PC-3 (cell line): ENCODE measurements at regions not wholly inside any gene's neighbourhood (a gene's known extent, or its start where the extent isn't known, plus 50 kb on each side); places are given as distances from the start of the nearest gene placed in this dataset.
A peak's percentile ranks its signal among the peaks of the same experiment; 100 is the strongest.

Experiments
- ATAC-seq: fragments of 200-7000 bp; cut with Tn5 transposase; 2 replicates; pipeline ENCODE4 v1.9.1; 2020; ENCODE audit warnings: mild to moderate bottlenecking, moderate library complexity
- BruUV-seq: library from RNA; stranded (reverse); fragments of 400-500 nt; replicated peaks from 2 replicates; lab custom pipeline; 2021; lab: Mats Ljungman, UMichigan
- CTCF ChIA-PET: fragments of 300-600 bp; sonication (Branson Sonifier 250); formaldehyde crosslinking; loops from one replicate; lab custom pipeline; 2022; ENCODE audit warnings: antibody characterized with exemption; lab: Charles Lee
- POLR2A ChIA-PET: fragments of 300-600 bp; sonication (Branson Sonifier 250); formaldehyde crosslinking; loops from one replicate; lab custom pipeline; 2022; ENCODE audit warnings: antibody characterized with exemption; ENCODE audit not compliant: unreplicated experiment; lab: Charles Lee
- DNase-seq: peaks from one replicate; pipeline ENCODE4 v3.0.0-alpha.2; 2015
- H2AFZ ChIP-seq: fragments of 300-600 bp; sonication (generic); 2 replicates; pipeline ENCODE4 v1.6.0; 2016; ENCODE audit warnings: antibody characterized with exemption, low read length
- H3F3A ChIP-seq: fragments of 300-600 bp; sonication (generic); one replicate; pipeline ENCODE4 v1.6.0; 2017; ENCODE audit warnings: antibody characterized with exemption, low read length, control low read depth, mild to moderate bottlenecking; ENCODE audit not compliant: unreplicated experiment
- H3K27ac ChIP-seq: fragments of 300-600 bp; sonication (generic); 2 replicates; pipeline ENCODE4 v1.5.1; 2016; ENCODE audit warnings: mild to moderate bottlenecking, low read length
- H3K27me3 ChIP-seq: fragments of 300-600 bp; sonication (generic); 2 replicates; pipeline ENCODE4 v1.6.1; 2016; ENCODE audit warnings: low read length, mixed read lengths
- H3K36me3 ChIP-seq: fragments of 300-600 bp; sonication (generic); 2 replicates; pipeline ENCODE4 v1.6.1; 2016; ENCODE audit warnings: low read depth, mixed run types, low read length, mixed read lengths
- H3K4me1 ChIP-seq: fragments of 300-600 bp; sonication (generic); 2 replicates; pipeline ENCODE4 v1.5.1; 2016; ENCODE audit warnings: low read length; ENCODE audit not compliant: insufficient read depth
- H3K4me2 ChIP-seq: fragments of 300-600 bp; sonication (generic); 2 replicates; pipeline ENCODE4 v1.6.0; 2016; ENCODE audit warnings: low read length
- H3K4me3 ChIP-seq: fragments of 300-600 bp; sonication (generic); 2 replicates; pipeline ENCODE4 v1.5.1; 2016; ENCODE audit warnings: mild to moderate bottlenecking, low read length, mixed read lengths
- H3K79me2 ChIP-seq: fragments of 300-600 bp; sonication (generic); 2 replicates; pipeline ENCODE4 v1.6.1; 2017; ENCODE audit warnings: low read length, mixed read lengths
- H3K9ac ChIP-seq: fragments of 300-600 bp; sonication (generic); 2 replicates; pipeline ENCODE4 v1.6.0; 2016; ENCODE audit warnings: mild to moderate bottlenecking, low read length
- H3K9me2 ChIP-seq: fragments of 300-600 bp; sonication (generic); replicated peaks from 2 replicates; pipeline ENCODE4 v1.6.1; 2016; ENCODE audit warnings: mixed run types, low read length, mixed read lengths
- H3K9me3 ChIP-seq: fragments of 300-600 bp; sonication (generic); 2 replicates; pipeline ENCODE4 v1.6.1; 2016; ENCODE audit warnings: low read length, mixed read lengths
- H4K20me1 ChIP-seq: fragments of 300-600 bp; sonication (generic); 2 replicates; pipeline ENCODE4 v1.6.1; 2016; ENCODE audit warnings: low read length, mixed read lengths
- CTCF ChIP-seq: fragments of 300-600 bp; sonication (generic); conservative IDR thresholded peaks from 2 replicates; pipeline ENCODE4 v1.5.1; 2017; ENCODE audit warnings: antibody characterized with exemption, low read depth, mild to moderate bottlenecking, low read length
- EZH2 ChIP-seq: fragments of 300-600 bp; sonication (generic); IDR thresholded peaks from one replicate; pipeline ENCODE4 v1.6.1; 2017; ENCODE audit warnings: antibody characterized with exemption, mild to moderate bottlenecking, low read length; ENCODE audit not compliant: unreplicated experiment
- EZH2phosphoT487 ChIP-seq: fragments of 300-600 bp; sonication (generic); IDR thresholded peaks from 2 replicates; pipeline ENCODE4 v1.6.1; 2018; ENCODE audit warnings: mild to moderate bottlenecking, antibody characterized with exemption, low read length, borderline replicate concordance
- intact Hi-C: fragments of 100-400 bp; cut with micrococcal nuclease; formaldehyde crosslinking; loops from 2 replicates; pipeline ENCODE4 v1.9.0; 2023

GRCh38 chr15:87357637-87358313, 898.8 kb downstream of the NTRK3 start:
- no peak overlapping the region for H3K4me3 ChIP-seq
- POLR2A ChIA-PET: no interaction called here
- no peak overlapping the region for H3K27ac ChIP-seq
- no peaks in the 10 kb centered on the region for H3K9me2 ChIP-seq
- H2AFZ ChIP-seq: no peak overlapping the region
- TF ChIP-seq CTCF (no peak), EZH2phosphoT487 (no peak), EZH2 (no peak)
- H3K79me2 ChIP-seq: no peaks in the 10 kb centered on the region
- no peak overlapping the region for H3K9ac ChIP-seq
- H3K9me3 ChIP-seq: no peaks in the 10 kb centered on the region
- peaks cover 10% of the 10 kb centered on the region; the same call in 1 of the 2 replicates for H3K4me1 ChIP-seq
- H3K36me3 ChIP-seq: no peaks in the 10 kb centered on the region
- CTCF ChIA-PET: no interaction called here
- no peak for DNase-seq
- no peak for ATAC-seq
- no peaks in the 10 kb centered on the region for H4K20me1 ChIP-seq
- no peak overlapping the region for H3K4me2 ChIP-seq
- no peaks in the 10 kb centered on the region for H3F3A ChIP-seq
- no TSS peak for BruUV-seq
- H3K27me3 ChIP-seq: no peaks in the 10 kb centered on the region
- intact Hi-C loops: no loop called here

GRCh38 chr15:87355946-87356345, 900.6 kb downstream of the NTRK3 start:
- no peak overlapping the region for H3K27ac ChIP-seq
- H3K79me2 ChIP-seq: no peaks in the 10 kb centered on the region
- H3K36me3 ChIP-seq: no peaks in the 10 kb centered on the region
- H3F3A ChIP-seq: no peaks in the 10 kb centered on the region
- intact Hi-C loops: no loop called here
- CTCF ChIA-PET: no interaction called here
- no peaks in the 10 kb centered on the region for H3K9me2 ChIP-seq
- ATAC-seq (no peak), DNase-seq (no peak)
- H3K4me3 ChIP-seq: no peak overlapping the region
- no peaks in the 10 kb centered on the region for H4K20me1 ChIP-seq
- no TSS peak for BruUV-seq
- TF ChIP-seq EZH2 (no peak), EZH2phosphoT487 (no peak), CTCF (no peak)
- peaks cover 10% of the 10 kb centered on the region; the same call in 1 of the 2 replicates for H3K4me1 ChIP-seq
- H3K9ac ChIP-seq: no peak overlapping the region
- no peaks in the 10 kb centered on the region for H3K9me3 ChIP-seq
- POLR2A ChIA-PET: no interaction called here
- no peak overlapping the region for H2AFZ ChIP-seq
- H3K27me3 ChIP-seq: no peaks in the 10 kb centered on the region
- 0 out of 2 replicates have a peak overlapping the region, but pooled peaks have one; percentile 16 for H3K4me2 ChIP-seq

GRCh38 chr15:87354661-87355410, 901.7 kb downstream of the NTRK3 start:
- H3K9ac ChIP-seq: no peak overlapping the region
- no TSS peak for BruUV-seq
- H3F3A ChIP-seq: no peaks in the 10 kb centered on the region
- no peaks in the 10 kb centered on the region for H3K79me2 ChIP-seq
- H3K4me2 ChIP-seq: peak overlapping the region; percentile 16; the same call in 1 of the 2 replicates
- H3K4me1 ChIP-seq: peaks cover 10% of the 10 kb centered on the region; the same call in 1 of the 2 replicates
- no peaks in the 10 kb centered on the region for H3K27me3 ChIP-seq
- no peaks in the 10 kb centered on the region for H3K9me2 ChIP-seq
- intact Hi-C loops: no loop called here
- peak overlapping the region; percentile 41 for H3K27ac ChIP-seq
- no peaks in the 10 kb centered on the region for H3K9me3 ChIP-seq
- TF ChIP-seq EZH2phosphoT487 (no peak), EZH2 (no peak), CTCF (no peak)
- no peaks in the 10 kb centered on the region for H4K20me1 ChIP-seq
- H2AFZ ChIP-seq: no peak overlapping the region
- DNase-seq: peak; percentile 65
- POLR2A ChIA-PET: no interaction called here
- H3K36me3 ChIP-seq: no peaks in the 10 kb centered on the region
- CTCF ChIA-PET: no interaction called here
- no peak for ATAC-seq
- H3K4me3 ChIP-seq: no peak overlapping the region
